Osteoblast (primary cell): ENCODE measurements at regions not wholly inside any gene's neighbourhood (a gene's known extent, or its start where the extent isn't known, plus 50 kb on each side); places are given as distances from the start of the nearest gene placed in this dataset.

ENCODE experiments used
- DNase-seq: peaks from one replicate; pipeline ENCODE4 v3.0.0; 2011; ENCODE audit warnings: low spot score, mixed read lengths; ENCODE audit not compliant: insufficient read length; ENCODE audit errors: missing footprints
- H2AFZ ChIP-seq: 2 replicates; pipeline ENCODE4 v1.6.0; 2011; ENCODE audit warnings: mild to moderate bottlenecking, low read length
- H3K27ac ChIP-seq: 2 replicates; pipeline ENCODE4 v1.5.1; 2011; ENCODE audit warnings: mild to moderate bottlenecking, low read depth, low read length, moderate library complexity
- H3K27me3 ChIP-seq: 2 replicates; pipeline ENCODE4 v1.6.0; 2012; ENCODE audit warnings: mild to moderate bottlenecking, control low read depth, inconsistent platforms, low read length, moderate library complexity; ENCODE audit not compliant: insufficient read depth
- H3K36me3 ChIP-seq: 2 replicates; pipeline ENCODE4 v1.5.1; 2011; ENCODE audit warnings: mild to moderate bottlenecking, low read length, control low read depth, moderate library complexity; ENCODE audit not compliant: insufficient read depth
- H3K4me1 ChIP-seq: 2 replicates; pipeline ENCODE4 v1.5.1; 2011; ENCODE audit warnings: mild to moderate bottlenecking, low read length, control low read depth, moderate library complexity; ENCODE audit not compliant: insufficient read depth
- H3K4me2 ChIP-seq: 2 replicates; pipeline ENCODE4 v1.6.0; 2011; ENCODE audit warnings: mild to moderate bottlenecking, low read length; ENCODE audit not compliant: insufficient read depth
- H3K4me3 ChIP-seq: fragments of 200-600 bp; sonication (generic); 3 replicates; pipeline ENCODE4 v1.5.1; 2012; ENCODE audit warnings: mild to moderate bottlenecking, low read length, inconsistent platforms; ENCODE audit not compliant: insufficient read depth
- H3K79me2 ChIP-seq: 2 replicates; pipeline ENCODE4 v1.6.0; 2012; ENCODE audit warnings: mild to moderate bottlenecking, low read length, control low read depth, inconsistent platforms; ENCODE audit not compliant: insufficient read depth
- H3K9me3 ChIP-seq: 2 replicates; pipeline ENCODE4 v1.5.1; 2011; ENCODE audit warnings: low read depth, low read length, control low read depth
- H4K20me1 ChIP-seq: 2 replicates; pipeline ENCODE4 v1.6.0; 2012; ENCODE audit warnings: mild to moderate bottlenecking, low read length, control low read depth; ENCODE audit not compliant: insufficient read depth
- TF ChIP-seq, protein P1 (sequence below): IDR thresholded peaks from 2 replicates; pipeline ENCODE4 v1.5.1; 2011; ENCODE audit warnings: mild to moderate bottlenecking, low read depth, low read length, moderate library complexity; ENCODE audit errors: extremely low read depth

DNA sequence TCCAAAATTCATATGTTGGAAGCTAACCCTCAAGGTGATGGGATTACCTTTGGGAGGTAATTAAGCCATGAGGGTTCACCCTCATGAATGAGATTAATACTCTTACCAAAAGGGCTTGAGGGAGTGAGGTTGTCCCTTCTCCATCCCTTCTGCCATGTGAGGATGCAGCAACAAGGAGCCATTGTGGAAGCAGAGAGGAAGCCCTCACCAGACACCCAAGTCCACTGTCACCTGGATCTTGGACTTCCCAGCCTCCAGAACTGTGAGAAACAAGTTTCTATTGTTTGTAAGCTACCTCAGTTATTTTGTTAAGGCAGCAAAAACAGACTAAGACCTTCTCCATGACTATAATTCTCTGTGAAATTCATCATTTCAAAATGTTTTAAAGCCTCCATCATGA, 125.7 kb downstream of the FAM124B start:
- Histone ChIP-seq H4K20me1 (no peaks in the 10 kb centered on the region), H3K4me3 (no peak overlapping the region), H3K79me2 (no peaks in the 10 kb centered on the region), H3K9me3 (no peaks in the 10 kb centered on the region), H3K4me2 (no peak overlapping the region), H2AFZ (no peak overlapping the region), H3K27me3 (no peaks in the 10 kb centered on the region), H3K27ac (no peak overlapping the region), H3K4me1 (peaks cover 9% of the 10 kb centered on the region), H3K36me3 (no peaks in the 10 kb centered on the region)
- no peak for DNase-seq
- TF ChIP-seq, protein P1, sequence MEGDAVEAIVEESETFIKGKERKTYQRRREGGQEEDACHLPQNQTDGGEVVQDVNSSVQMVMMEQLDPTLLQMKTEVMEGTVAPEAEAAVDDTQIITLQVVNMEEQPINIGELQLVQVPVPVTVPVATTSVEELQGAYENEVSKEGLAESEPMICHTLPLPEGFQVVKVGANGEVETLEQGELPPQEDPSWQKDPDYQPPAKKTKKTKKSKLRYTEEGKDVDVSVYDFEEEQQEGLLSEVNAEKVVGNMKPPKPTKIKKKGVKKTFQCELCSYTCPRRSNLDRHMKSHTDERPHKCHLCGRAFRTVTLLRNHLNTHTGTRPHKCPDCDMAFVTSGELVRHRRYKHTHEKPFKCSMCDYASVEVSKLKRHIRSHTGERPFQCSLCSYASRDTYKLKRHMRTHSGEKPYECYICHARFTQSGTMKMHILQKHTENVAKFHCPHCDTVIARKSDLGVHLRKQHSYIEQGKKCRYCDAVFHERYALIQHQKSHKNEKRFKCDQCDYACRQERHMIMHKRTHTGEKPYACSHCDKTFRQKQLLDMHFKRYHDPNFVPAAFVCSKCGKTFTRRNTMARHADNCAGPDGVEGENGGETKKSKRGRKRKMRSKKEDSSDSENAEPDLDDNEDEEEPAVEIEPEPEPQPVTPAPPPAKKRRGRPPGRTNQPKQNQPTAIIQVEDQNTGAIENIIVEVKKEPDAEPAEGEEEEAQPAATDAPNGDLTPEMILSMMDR = no peak

DNA sequence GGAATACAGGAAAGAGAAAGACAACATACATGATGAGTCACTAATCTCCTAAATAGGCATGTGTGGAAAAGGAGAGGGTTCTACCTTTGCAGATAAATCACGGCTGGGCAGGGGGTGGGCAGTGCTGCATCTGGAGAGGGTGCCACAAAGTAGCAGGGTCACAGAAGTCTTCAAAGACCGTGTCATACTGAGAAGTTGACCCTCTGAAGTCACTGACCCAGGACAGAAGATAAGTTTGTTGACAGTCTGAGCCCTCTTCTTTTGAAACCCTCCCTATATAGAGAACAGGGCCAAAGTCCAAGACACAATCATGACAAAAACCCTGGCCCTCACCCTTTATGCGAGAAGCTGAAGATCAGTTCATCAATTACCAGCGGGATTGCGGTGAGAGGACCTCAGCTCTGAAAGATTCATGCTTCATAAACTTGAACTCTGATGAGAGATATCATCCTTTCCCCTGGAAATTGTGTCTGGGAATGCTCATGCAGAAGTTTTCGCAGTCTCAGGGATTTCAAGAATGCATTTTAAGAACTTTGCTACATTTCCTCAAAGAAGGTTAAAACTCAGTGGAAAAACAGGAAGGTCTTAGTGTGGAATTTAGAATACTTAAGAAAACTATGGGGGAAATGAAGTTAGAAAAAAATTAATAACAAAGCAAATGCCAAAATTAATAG, 129.5 kb downstream of the FAM124B start:
- Histone ChIP-seq H3K36me3 (no peaks in the 10 kb centered on the region), H3K4me1 (peaks cover 10% of the 10 kb centered on the region), H3K9me3 (no peaks in the 10 kb centered on the region), H3K4me2 (no peak overlapping the region), H3K79me2 (no peaks in the 10 kb centered on the region), H2AFZ (peak overlapping the region; percentile 19), H3K4me3 (no peak overlapping the region), H3K27me3 (no peaks in the 10 kb centered on the region), H3K27ac (no peak overlapping the region), H4K20me1 (no peaks in the 10 kb centered on the region)
- TF ChIP-seq, protein P1 = no peak
- no peak for DNase-seq

DNA sequence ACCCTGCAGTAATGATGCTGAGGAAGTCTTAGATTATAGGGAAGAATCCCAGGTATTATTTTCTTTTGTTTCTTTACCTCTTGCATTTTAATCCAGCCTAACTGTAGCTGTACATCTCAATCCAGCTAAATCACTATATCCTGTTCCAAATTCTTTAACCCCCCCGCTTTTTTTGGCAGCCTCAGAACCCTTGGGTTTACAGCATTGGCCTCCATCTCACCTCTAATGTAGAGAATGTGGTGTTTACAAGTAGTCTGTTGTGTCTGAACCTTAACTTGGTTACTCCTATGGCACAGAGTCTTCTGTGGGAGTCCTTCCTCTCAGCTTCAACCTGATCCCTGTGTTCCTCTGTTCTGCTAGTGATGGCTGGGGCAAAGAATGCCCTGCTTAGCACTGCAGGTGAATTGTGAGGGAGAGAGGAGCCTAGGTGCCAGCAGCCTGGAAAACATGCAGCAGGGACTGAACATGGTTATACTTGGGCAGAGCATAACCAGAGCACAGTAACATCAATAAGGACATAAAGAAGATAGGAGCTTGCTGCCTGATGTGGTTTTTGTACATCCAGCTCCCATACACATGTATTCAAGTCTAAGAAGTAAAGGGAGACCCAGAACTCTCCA, 130.2 kb downstream of the FAM124B start:
- no peaks in the 10 kb centered on the region for H3K79me2 ChIP-seq
- H3K4me3 ChIP-seq = no peak overlapping the region
- no peak overlapping the region for H3K27ac ChIP-seq
- H3K4me1 ChIP-seq = peaks cover 10% of the 10 kb centered on the region
- H4K20me1 ChIP-seq = no peaks in the 10 kb centered on the region
- H3K9me3 ChIP-seq = no peaks in the 10 kb centered on the region
- H3K27me3 ChIP-seq = no peaks in the 10 kb centered on the region
- DNase-seq = no peak
- no peaks in the 10 kb centered on the region for H3K36me3 ChIP-seq
- TF ChIP-seq, protein P1 = no peak
- H2AFZ ChIP-seq = peak overlapping the region; percentile 19
- H3K4me2 ChIP-seq = no peak overlapping the region

DNA sequence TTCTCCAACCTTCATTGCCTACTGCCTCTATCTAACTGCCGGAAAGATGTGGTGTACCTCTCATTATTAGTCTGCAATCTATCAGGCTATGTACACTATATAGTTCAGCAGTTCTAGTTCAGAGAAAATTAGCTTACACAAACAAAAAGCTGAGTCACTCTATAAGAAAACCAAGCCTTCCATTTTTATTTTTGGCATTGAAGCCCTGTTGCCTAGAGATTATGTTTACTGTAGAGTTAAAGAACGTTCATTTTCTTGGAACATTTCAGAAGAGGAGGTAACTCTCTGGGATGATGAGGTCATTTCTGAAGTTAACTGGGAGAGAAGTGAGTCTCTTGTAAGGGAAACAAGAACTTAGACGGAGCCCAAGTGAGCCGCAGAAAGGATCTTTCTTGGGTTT, 133.5 kb downstream of the FAM124B start:
- Histone ChIP-seq H3K4me1 (peaks cover 19% of the 10 kb centered on the region), H3K4me2 (peak overlapping the region; percentile 62), H3K4me3 (no peak overlapping the region), H3K36me3 (no peaks in the 10 kb centered on the region), H2AFZ (peak overlapping the region; percentile 80), H3K79me2 (no peaks in the 10 kb centered on the region), H3K9me3 (no peaks in the 10 kb centered on the region), H3K27me3 (no peaks in the 10 kb centered on the region), H3K27ac (peak overlapping the region; percentile 81), H4K20me1 (no peaks in the 10 kb centered on the region)
- TF ChIP-seq, protein P1 = no peak
- DNase-seq = peak; percentile 77
